Stimulated activated CD8-positive, alpha-beta memory T cell treated with anti-CD3 and anti-CD28 coated beads, Interleukin-12 subunit alpha, Interleukin-12 subunit beta, amount 100 ng/mL, for 1 hour (primary cell): ENCODE measurements at regions not wholly inside any gene's neighbourhood (a gene's known extent, or its start where the extent isn't known, plus 50 kb on each side); places are given as distances from the start of the nearest gene placed in this dataset.
"Not testable (repeated sequence)": the region's sequence is repeated elsewhere in the genome, so short reads cannot be mapped to it uniquely, and the experiment has no call there.

Experiments used
- DNase-seq: peaks from one replicate; pipeline ENCODE4 v3.0.0-alpha.2; 2020; ENCODE audit warnings: low read depth

DNA sequence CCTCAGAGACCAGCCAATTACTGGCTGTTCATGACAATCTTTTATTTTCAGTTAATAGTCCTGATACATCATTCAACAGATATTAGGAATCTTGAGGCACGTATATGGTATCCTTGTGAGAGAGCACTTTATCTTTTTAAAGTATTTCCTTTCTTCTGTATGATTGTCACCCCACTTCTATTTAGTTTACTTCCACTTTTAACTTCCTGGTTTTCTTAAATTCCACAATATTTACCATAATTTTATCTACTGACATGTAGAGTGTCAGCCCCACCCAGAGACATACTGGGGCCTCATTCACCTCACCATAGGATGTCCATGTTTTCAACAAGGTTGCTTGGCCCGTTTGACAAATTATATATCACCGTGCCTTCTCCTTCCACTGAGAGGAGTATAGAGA is 182.9 kb upstream of the ID2 start:
- no peak for DNase-seq

DNA sequence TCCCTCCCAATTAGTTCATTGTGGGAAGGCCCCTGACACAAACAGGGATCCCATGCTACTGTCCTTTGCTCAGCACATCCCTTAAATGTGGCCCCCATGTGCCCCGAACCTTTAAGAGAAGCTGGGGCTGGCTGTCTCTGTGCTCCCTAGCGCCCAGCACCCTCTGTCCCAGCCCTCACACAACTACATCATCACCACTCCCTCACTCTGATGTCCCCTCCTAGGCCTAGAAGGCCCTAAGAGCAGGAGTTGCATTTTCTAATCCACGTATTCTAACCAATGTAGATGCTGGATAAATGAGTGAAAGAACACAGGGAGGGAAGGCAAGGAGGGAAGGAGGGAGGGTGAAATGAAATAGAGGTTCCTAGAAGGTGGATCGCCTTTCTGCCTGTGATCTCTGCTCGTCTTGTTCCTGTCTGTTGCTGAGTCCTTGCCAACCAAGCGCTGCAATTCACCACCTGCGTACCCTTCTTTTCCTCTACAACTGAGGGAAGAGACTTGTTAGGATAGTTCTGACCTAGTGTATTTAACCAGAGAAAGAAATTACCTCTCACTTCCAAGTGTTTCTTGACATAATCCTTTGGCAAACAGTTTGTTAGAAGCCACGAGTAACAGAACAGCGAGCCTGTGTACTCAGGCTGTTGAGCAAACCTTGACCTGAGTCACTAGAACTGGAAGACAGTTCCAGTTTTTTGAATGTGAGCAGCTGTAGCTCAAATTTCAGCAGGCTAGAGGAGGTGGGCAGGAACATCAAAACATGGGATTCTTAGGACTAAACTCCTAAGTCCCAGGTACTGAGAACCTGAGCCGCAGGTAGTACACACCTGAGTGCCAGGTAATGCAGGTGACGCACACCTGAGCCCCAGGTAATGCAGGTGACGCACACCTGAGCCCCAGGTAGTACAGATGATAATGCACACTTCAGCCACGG is 181.5 kb upstream of the ID2 start:
- no peak for DNase-seq

DNA sequence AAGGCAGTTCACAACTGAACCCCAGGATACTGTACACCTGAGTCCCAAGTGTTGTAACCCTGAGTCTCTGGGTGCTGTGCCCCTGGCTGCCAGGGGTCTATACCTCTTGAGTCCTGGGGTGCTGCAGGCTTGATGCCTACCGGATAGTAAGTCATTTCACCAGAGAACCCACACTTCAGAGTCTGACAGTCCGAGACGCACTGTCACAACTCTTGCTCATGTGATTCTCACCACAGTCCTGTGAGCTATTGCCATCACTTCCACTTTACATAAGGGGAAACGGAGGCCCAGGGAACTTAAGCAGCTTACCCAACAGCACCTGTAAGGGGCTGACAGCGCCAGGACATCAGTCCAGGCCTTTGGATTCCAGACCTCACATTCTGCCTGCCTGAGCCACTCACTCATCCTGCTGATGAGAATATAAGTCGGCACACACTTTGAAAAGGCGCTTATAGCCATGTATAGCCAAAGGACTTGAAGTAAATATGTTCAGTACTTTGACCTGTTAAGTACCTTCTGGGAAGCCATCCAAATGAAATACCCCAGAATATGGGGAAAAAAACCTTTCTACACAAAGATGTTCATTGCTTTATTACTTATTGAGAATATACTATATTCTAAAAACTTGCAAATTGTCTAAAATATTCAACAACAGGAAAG is 180.7 kb upstream of the ID2 start:
- no peak for DNase-seq

DNA sequence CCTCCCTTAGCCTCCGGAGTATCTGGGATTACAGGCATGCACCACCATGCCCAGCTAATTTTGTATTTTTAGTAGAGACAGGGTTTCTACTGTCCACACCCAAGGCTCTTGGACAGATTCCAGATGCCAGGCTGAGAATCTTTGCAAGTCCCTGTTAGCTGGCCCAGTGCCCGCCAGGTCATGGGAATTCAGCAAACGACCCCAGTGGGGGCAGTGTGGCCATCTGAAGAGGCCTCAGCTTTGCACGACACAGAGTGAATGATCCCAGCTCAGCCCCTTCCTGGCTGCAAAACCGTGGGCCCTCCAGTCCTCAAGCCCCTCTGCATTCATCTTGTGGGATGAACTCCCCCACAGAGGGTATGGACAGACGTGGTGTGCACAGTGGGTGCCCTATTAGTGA is 179.5 kb upstream of the ID2 start:
- no peak for DNase-seq

DNA sequence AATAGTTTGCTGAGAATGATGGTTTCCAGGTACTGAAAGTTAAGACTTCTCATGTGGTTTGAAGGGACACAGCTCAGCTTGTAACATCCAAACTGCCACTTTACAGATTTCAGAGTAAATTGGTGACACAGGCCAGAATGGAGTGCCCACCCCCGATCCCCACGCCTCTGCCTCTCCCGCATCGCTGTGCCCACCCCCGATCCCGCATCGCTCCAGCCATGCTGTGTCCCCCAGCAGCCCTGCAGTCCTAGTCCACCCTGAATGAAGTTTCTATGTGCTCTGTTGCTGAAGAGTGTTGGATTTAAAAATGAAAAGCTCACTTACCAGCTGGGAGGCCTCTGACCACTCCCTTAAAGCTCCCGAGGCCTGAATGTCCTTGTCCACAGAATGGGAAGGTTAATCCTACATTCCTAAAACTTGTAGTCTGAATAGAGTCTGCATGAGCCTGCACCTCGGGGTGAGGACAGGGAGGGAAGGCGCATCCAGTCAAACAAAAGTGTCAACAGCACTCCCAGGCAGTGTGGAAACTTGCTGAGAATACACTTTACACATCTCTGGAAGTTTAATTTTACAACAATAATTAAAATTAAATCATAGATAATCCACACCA is 176.4 kb upstream of the ID2 start:
- no peak for DNase-seq

DNA sequence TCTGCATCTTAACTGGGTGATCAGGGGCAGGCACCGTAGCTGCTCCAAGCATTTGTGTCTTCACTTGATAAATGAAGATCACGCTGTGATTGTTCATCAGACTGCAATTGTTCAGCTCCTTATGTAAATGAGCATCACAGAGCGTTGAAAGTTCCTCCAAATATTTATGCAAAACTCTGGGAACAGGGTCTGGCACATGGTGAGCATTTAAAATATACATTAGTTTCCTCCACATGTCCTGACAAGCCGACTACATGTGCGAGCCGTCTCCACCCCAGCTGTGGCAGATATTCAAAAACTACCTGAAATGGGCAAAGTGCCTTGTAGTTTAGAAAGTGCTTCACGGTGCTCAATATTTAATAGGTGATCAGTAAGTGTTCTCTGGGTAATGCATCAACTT is 175.1 kb upstream of the ID2 start:
- DNase-seq, result no peak

DNA sequence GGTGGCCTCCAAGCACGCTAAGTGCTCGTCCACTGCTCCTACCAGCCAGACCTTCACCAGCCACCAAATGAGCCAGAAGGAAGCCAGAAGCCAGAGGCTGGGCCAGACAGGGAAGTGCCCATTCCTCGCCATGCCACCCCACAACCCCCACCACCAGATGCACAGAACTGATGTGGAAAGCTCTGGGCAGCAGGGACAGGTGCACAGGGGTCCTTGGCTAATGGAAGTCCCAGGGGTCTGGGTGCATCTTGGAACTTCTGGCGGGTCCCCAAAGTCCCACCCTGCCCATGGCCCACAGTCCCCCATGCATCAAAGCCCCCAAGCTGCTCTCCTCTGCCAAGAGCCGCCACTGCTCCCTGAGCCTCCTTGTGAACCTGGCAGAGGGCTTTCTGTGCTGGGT is 173.1 kb upstream of the ID2 start:
- DNase-seq, result no peak

DNA sequence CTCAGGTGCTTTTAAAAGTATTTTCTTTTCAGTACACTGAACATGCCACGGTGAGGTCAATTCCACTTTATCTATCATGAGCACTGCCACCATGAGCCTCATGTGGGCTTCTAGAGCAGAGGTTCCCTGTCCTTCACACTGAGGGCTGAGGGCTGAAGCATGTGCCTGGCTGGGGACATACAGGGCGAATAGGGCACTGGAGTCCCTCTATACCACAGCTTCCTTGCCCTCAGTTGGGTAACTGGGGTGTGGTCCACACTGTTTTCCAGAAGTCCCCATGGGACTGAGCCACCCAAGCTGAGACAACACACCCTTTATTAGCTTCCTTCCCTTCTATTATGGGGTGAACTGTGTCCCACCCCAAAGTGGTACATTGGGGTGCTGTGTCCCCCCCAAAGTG is 172.2 kb upstream of the ID2 start:
- DNase-seq, result no peak

DNA sequence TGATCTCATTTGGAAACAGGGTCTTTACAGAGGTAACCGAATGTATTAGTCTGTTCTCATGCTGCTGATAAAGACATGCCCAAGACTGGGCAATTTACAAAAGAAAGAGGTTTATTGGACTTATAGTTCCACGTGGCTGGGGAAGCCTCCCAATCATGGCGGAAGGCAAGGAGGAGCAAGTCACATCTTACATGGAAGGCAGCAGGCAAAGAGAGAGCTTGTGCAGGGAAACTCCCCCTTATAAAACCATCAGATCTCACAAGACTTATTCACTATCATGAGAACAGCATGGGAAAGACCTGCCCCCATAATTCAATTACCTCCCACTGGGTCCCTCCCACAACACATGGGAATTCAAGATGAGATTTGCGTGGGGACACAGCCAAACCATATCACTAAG is 171.8 kb upstream of the ID2 start:
- DNase-seq, result not testable (repeated sequence)

DNA sequence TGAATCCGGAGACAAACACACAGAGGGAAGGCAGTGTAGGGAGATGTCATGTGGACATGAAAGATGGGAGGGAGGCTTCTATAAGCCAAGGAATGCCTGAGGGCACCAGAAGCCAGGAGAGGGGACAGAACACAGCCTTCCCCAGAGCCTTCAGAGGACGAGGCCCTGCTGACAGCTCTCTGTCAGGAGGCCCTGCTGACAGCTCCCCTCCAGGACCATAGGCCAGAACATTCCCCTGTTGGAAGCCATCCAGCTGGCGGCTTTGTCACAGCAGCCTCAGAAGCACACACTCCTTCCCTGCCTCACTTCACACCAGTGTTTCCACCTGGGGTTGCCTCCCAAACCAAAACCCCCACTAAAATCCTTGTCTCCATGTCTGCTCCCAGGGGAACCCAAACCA is 171.3 kb upstream of the ID2 start:
- no peak for DNase-seq

DNA sequence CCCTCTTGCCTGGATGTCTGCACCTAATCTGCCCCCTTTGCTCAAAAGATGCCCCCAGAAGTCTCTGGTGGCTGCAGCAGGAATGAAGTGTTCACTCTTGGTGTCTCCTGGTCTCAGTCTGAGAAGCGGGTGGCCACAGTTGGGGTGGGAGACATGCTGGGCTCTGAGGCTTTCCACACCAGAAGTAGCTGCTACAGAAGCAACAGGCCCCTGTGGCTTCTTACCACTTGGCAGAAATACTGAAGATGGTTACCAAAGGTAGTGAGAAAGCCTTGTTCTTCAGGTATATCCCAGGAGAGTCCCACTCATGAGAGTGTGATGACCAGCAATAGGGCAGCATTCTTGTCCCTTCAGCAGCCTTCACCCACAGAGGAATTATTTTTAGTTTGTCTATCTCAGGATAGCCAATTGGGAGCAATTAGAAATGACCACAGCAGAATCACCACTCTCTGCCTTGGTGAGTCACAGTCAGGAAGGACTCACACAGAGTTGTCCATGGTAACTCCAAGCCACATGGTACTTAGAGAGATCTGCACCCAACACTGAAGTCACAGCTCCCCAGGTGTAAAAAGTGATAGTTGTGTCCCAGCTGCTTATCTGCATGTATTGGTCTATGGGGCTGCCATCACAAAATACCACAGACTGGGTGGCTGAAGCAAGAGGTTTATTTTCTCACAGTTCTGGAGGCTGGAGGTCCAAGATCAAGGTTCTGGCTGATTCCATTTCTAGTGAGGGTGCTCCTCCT is 169.8 kb upstream of the ID2 start:
- DNase-seq, result no peak

DNA sequence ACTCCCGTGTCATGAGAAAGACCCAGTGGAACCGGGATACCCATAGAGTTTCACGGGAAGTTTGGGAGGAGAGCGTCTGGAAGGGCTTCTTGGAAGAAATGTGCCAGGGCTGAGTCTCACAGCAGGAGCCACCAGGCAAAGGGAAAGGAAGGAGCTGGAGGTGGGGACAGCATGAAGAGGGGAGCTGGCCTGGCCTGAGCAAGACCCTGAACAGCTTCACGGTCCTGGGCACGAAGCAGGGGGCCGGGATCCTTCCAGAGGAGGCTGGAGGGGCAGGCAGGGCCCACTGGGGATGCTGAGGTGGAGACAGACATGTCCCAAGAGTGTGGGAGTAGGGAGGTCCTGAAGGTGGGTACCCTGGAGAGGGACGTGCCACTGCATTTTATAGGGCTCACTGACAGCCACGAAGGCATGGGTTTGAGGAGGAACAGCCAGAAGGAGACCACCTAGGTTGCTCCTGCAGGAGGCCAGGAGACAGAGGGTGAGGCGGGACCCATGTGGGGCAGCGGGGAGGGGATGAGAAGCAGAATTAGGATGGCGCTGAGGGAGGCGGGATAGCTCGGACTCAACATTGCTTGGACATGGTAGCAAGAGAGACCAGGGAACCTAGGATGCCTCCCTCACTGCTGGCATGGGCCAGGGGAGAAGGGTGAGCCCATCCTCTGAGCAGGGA is 168.1 kb upstream of the ID2 start:
- DNase-seq, result no peak

DNA sequence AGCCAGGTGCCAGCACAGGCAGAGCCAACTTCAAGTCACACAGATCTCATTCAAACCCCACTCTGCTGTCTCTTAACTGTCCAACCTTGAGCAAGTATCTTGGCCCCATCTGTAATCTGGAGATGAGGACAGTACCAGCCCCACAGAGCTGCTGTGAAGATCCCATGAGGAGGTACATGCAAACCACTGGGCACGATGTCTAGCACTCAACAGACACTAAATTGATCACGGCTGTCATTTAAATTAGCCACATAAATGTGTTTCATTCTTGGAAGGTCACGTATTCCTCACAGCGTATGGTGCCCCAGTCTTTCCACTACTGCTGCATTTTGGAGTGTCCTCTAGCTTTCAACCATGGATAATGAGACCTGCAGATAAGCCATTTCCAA is 167.6 kb upstream of the ID2 start:
- no peak for DNase-seq

DNA sequence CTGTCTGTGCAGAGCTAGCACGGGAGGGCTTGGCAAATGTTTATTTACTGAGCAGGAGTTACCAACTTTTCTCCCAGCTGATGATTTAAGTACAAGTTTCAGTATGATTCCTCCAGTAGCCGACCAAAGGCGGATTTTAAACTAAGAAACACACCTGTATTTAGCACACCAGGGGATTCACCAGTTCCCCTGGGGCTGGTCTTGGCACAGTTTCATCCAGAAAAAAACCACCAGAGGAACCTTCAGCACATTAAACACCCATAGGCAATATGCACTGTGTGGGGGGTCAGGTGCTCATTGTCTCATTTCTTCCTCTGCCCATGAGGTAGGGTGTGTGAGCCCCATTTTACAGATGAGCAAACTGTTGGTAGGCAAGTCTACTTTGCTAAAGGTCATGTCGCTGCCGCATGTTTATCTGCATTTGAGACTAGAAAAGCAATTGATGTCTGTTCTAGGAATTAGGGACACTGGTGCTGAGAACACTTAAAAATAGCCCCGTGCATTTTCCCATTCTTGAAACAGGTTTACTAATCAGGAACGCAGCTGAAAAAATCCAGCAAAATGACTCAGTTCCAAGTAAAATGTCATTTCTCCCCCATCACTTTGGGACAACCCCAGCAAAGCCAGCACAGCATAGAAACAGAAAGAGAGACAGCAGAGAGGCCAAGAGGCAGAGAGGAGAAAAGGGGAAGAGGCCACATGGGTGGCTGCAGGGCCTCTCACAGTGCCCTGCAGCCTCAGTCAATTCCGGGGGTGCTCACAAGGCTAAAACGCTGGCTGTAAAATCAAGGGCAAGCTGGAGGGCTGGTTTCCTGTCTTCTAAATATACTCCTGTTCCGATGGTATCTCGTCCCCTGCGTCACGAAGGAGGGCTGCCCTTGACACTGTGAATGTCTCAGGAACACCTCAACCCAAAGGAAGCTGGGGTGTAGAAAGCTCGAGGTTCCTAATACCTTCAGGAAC is 166.8 kb upstream of the ID2 start:
- DNase-seq, result peak; percentile 38

DNA sequence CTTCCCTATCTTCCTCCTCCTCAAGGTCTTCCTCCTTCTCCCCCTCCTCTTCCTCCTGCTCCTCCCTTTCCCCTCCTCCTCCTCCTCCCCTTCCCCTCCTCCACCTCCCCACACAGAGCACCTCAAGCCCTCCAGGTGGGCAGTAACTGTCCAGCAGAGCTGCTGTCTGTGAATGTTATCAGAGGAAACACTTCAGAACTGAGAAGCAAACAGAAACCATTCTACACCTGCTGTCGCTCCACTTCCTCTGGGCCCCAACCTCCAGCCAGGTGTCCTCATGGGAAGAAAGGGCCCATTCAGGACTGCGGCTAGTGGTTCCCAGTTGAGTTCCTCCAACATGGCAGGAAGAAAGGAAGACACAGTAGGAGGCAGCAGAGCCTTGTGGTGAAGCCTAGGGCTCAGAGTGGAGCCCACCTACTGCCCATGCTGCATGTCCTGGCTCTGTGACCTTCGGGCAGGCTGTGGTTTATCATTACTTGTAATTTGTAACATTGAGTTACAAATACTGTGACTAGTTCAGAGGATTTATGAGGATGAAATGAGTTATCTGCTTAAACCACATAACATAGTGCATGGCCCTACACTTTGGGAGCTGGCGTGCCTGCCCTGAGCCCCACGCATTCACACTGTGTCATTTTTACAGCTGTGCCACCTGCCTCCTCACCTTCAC is 165.9 kb upstream of the ID2 start:
- DNase-seq, result no peak

DNA sequence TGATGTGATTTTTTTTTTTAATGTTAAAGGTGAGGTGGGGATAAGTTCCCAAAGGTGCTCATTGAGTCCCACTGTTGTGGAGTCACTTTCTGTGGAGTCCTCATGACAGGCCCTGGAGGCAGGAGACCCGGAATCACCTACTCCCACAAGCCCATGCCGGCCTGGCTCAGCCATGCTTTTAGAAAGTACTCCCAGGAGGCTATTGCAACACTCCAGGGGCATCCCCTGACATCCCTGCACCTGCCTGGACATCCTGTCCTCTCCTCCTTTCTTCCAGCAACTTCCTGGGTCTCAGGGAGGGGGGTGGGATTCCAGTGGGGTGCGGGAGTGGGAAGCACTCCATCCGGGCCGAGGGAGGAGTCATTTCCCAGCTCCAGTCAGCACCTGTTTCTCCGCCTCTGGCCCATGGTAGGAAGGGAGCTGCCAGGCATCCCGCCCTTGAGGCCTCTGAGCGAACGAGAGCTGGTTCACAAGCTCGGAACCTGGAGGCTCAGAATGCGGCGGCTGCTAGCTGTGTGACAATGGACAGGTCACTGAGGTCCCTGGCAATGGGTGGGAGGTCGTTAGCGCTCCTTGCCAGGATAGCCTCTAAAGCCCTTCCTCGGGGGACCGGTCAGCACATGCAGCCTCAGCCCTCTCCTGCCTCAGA is 163.9 kb upstream of the ID2 start:
- DNase-seq, result no peak

DNA sequence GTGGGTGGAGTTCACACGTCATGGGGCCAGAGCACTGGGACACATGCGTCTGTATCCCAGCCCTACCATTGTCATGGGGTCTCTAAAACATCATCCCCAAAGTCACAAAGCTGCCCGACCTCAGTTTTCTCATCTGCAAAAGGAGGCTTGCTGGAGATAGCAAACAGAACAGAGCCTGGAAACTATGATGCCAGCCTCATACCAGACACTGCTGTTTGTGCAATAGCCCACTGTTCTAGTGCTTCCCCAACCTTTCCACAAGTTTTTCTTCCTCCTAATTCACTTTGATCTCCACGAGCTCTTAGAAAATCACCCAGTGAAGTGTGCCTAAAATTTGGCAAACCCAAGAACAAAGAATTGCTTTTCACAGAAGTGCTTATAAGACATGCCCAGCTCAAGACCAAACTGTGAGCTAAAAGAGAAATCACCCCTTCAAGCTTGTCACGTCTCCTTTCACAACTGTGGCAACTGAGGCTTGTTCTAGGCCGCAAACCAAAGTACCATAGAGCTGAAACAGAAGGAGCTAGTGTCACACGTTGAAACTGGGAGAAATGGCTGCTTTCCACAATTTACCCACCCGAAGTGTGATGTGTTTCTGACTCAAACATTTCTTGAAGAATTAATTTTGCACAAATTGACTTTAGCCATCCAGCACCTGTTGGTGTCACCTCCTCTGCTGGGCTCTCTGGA is 162.7 kb upstream of the ID2 start:
- DNase-seq, result no peak

DNA sequence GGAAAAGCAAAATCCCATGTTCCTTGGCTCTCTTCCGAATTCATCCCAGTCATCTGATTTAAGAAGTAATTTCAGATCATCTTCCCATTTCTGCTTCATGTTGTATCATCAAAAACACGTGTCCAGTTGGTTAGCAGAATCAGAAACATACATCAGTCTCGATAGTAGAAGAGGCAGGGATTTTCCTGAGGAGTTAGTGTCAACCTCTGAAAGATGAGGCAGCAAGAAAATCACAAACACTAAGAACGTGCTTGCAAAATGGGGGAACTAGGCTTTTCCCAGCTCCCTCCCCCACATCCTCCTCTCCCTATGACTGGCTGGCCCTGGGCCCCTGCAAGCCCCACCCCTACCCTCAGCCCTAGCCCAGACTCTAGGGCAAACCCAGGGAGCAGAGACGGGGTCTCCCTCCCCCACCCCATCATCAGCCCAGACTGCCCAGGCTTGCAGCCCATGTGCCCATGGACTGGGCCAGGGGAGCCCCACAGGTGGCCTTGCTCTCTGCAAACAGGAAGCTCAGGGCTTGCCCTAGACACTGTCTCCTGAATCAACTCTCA is 161.0 kb upstream of the ID2 start:
- no peak for DNase-seq

DNA sequence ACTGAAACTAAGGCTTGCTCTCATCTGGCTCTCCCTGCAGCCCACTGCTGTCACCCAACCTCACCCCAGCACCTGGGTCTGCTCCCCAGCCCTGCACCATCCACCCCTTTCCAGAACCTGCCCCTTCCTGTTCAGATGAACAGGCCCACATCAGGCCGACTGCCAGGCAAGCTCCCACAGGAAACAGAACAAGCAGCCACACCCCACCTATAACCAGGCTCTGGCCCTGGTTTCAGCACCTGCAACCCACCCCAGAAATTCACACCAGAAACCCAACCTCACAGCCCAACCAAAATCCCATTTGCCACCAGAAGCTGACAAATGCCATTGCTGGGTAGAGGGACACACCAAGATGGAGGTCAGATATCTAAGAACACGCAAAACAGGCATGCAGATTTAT is 159.2 kb upstream of the ID2 start:
- DNase-seq, result no peak
